Left lung (tissue), 4 donors: ENCODE measurements at regions not wholly inside any gene's neighbourhood (a gene's known extent, or its start where the extent isn't known, plus 50 kb on each side); places are given as distances from the start of the nearest gene placed in this dataset.

Experiments
- ATAC-seq: fragments of 200-7000 bp; cut with Tn5 transposase; one replicate; pipeline ENCODE4 v1.9.1; 2020; ENCODE audit warnings: moderate library complexity
- DNase-seq, 4 donors: peaks; one replicate each; pipeline ENCODE4 v3.0.0-alpha.2; 2013 to 2020
- H3K27ac ChIP-seq, 2 donors: fragments of 200-600 bp; sonication (generic) in 1 of 2; one replicate each; pipeline versions ENCODE4 v1.5.0 to v1.8.0; 2020 to 2021
- H3K27me3 ChIP-seq, 2 donors: fragments of 200-600 bp; sonication (generic) in 1 of 2; one replicate each; pipeline versions ENCODE4 v1.5.0 to v1.8.0; 2020 to 2021
- H3K36me3 ChIP-seq, 2 donors: fragments of 200-600 bp; sonication (generic) in 1 of 2; one replicate each; pipeline versions ENCODE4 v1.5.0 to v1.8.0; 2020 to 2021
- H3K4me1 ChIP-seq, 2 donors: fragments of 200-600 bp; one replicate each; pipeline ENCODE4 v1.8.0; 2021
- H3K4me3 ChIP-seq, 2 donors: fragments of 200-600 bp; sonication (generic) in 1 of 2; one replicate each; pipeline versions ENCODE4 v1.5.0 to v1.8.0; 2020 to 2021; ENCODE audit warnings: mild to moderate bottlenecking in 1 of 2
- H3K9me3 ChIP-seq, 2 donors: fragments of 200-600 bp; sonication (generic) in 1 of 2; one replicate each; pipeline versions ENCODE4 v1.5.0 to v1.8.0; 2020 to 2021
- CTCF ChIP-seq, 2 donors: fragments of 200-600 bp; sonication (generic) in 1 of 2; IDR thresholded peaks; one replicate each; pipeline versions ENCODE4 v1.5.0 to v1.8.0; 2021; ENCODE audit warnings: antibody characterized with exemption in 2 of 2
- intact Hi-C, 2 donors: fragments of 100-400 bp; cut with DNase I; formaldehyde crosslinking; loops; one replicate each; pipeline versions ENCODE4 v1.11.2 to v1.14.2; 2022
- donor health status: DM: no; HTN: yes; CAD: no.
- donor health status: DM: no; HTN: no; CAD: no.

GRCh38 chr7:142351145-142351544, 93.3 kb upstream of the PRSS58 start:
- no peak for DNase-seq
- Histone ChIP-seq H3K4me1 (no peaks in the 10 kb centered on the region), H3K4me3 (no peak overlapping the region), H3K27me3 (peaks cover 0 to 12% of the 10 kb centered on the region in 2 donors), H3K9me3 (no peaks in the 10 kb centered on the region), H3K27ac (no peak overlapping the region), H3K36me3 (no peaks in the 10 kb centered on the region)
- TF ChIP-seq CTCF (IDR thresholded peaks at IDR 0.05), result no peak
- intact Hi-C loops, result no loop called here
- ATAC-seq, result no peak

- H3K4me1 ChIP-seq, result no peaks in the 10 kb centered on the region
- DNase-seq (no peak), ATAC-seq (no peak)
- no peak overlapping the region for H3K4me3 ChIP-seq
- intact Hi-C loops, result no loop called here
- H3K27me3 ChIP-seq, result peaks cover 0 to 12% of the 10 kb centered on the region in 2 donors
- no peak for TF ChIP-seq CTCF (IDR thresholded peaks at IDR 0.05)
- H3K27ac ChIP-seq, result no peak overlapping the region
- no peaks in the 10 kb centered on the region for H3K36me3 ChIP-seq
- no peaks in the 10 kb centered on the region for H3K9me3 ChIP-seq
Observed at GRCh38 chr7:142349670-142350405, 92.0 kb upstream of the PRSS58 start.

GRCh38 chr7:142348921-142349405, 91.1 kb upstream of the PRSS58 start:
- Histone ChIP-seq H3K27me3 (peaks cover 0 to 12% of the 10 kb centered on the region in 2 donors), H3K27ac (no peak overlapping the region), H3K9me3 (no peaks in the 10 kb centered on the region), H3K4me3 (no peak overlapping the region), H3K36me3 (no peaks in the 10 kb centered on the region), H3K4me1 (no peaks in the 10 kb centered on the region)
- TF ChIP-seq CTCF (IDR thresholded peaks at IDR 0.05), result no peak
- ATAC-seq (no peak), DNase-seq (no peak)
- intact Hi-C loops, result no loop called here

GRCh38 chr7:142348100-142348499, 90.2 kb upstream of the PRSS58 start:
- ATAC-seq (no peak), DNase-seq (no peak)
- Histone ChIP-seq H3K36me3 (no peaks in the 10 kb centered on the region), H3K4me1 (no peaks in the 10 kb centered on the region), H3K4me3 (no peak overlapping the region), H3K27ac (no peak overlapping the region), H3K27me3 (peaks cover 0 to 12% of the 10 kb centered on the region in 2 donors), H3K9me3 (no peaks in the 10 kb centered on the region)
- no peak for TF ChIP-seq CTCF (IDR thresholded peaks at IDR 0.05)
- intact Hi-C loops, result no loop called here

- Histone ChIP-seq H3K27ac (no peak overlapping the region), H3K4me1 (no peaks in the 10 kb centered on the region), H3K4me3 (no peak overlapping the region), H3K36me3 (no peaks in the 10 kb centered on the region), H3K27me3 (peaks cover 0 to 12% of the 10 kb centered on the region in 2 donors), H3K9me3 (no peaks in the 10 kb centered on the region)
- TF ChIP-seq CTCF (IDR thresholded peaks at IDR 0.05), result no peak
- intact Hi-C loops, result no loop called here
- DNase-seq (no peak), ATAC-seq (no peak)
Observed at GRCh38 chr7:142347091-142347490, 89.2 kb upstream of the PRSS58 start.
